H1 (cell line): ENCODE measurements at regions not wholly inside any gene's neighbourhood (a gene's known extent, or its start where the extent isn't known, plus 50 kb on each side); places are given as distances from the start of the nearest gene placed in this dataset.

Experiments
- CTCF ChIA-PET: fragments of 300-600 bp; sonication (Branson Sonifier 250); formaldehyde crosslinking; loops from one replicate; lab custom pipeline; 2021; ENCODE audit not compliant: partially characterized antibody; lab: Charles Lee
- POLR2A ChIA-PET: fragments of 300-600 bp; sonication (Branson Sonifier 250); formaldehyde crosslinking; loops from one replicate; lab custom pipeline; 2021; ENCODE audit warnings: inconsistent platforms; ENCODE audit not compliant: partially characterized antibody; lab: Charles Lee
- DNase-seq, 2 experiments: peaks; one replicate each; pipeline versions ENCODE4 v3.0.0 to v3.0.0-alpha.2; 2010 to 2022; ENCODE audit warnings: low spot score in 2 of 2, low read depth in 1 of 2, mixed read lengths in 1 of 2
- FAIRE-seq: peaks from 2 replicates; lab custom pipeline; 2011; peaks lifted over from hg19 to GRCh38; lab: Jason Lieb, UNC
- H2AFZ ChIP-seq: 2 replicates; pipeline ENCODE4 v1.8.1; 2012; ENCODE audit warnings: low read length, inconsistent platforms
- H2AK5ac ChIP-seq: 2 replicates; pipeline ENCODE4 v1.6.1; 2013; ENCODE audit warnings: low read depth, low read length
- H2BK120ac ChIP-seq: replicated peaks from 2 replicates; pipeline ENCODE3; 2013; ENCODE audit warnings: low read depth, low read length, inconsistent platforms
- H2BK12ac ChIP-seq: 2 replicates; pipeline ENCODE4 v1.6.1; 2013; ENCODE audit warnings: low read depth, low read length
- H2BK15ac ChIP-seq: 2 replicates; pipeline ENCODE4 v1.6.1; 2013; ENCODE audit warnings: low read length
- H2BK20ac ChIP-seq: 2 replicates; pipeline ENCODE4 v1.6.1; 2013; ENCODE audit warnings: low read length
- H2BK5ac ChIP-seq: 2 replicates; pipeline ENCODE4 v1.6.1; 2013; ENCODE audit warnings: low read depth, low read length
- H3K14ac ChIP-seq: 2 replicates; pipeline ENCODE4 v1.6.1; 2013; ENCODE audit warnings: inconsistent platforms; ENCODE audit not compliant: insufficient read length
- H3K18ac ChIP-seq: 2 replicates; pipeline ENCODE4 v1.6.1; 2013; ENCODE audit warnings: low read length; ENCODE audit errors: extremely low read depth
- H3K23ac ChIP-seq: 2 replicates; pipeline ENCODE4 v1.6.1; 2013; ENCODE audit warnings: inconsistent platforms; ENCODE audit not compliant: insufficient read length
- H3K23me2 ChIP-seq: 2 replicates; pipeline ENCODE4 v1.6.1; 2013; ENCODE audit warnings: low read depth, low read length
- H3K27ac ChIP-seq: 2 replicates; pipeline ENCODE4 v1.6.1; 2011; ENCODE audit warnings: low read depth, low read length, inconsistent platforms
- H3K27me3 ChIP-seq, 4 experiments: replicated peaks in 1 of 4; 1 replicate in 1 of 4; 2 replicates in 3 of 4; pipeline versions ENCODE4 v1.6.1 to v1.8.1; 2011 to 2013; ENCODE audit warnings: low read length in 3 of 4, mild to moderate bottlenecking in 3 of 4, inconsistent platforms in 2 of 4, mixed read lengths in 2 of 4, moderate library complexity in 1 of 4; ENCODE audit not compliant: control insufficient read depth in 3 of 4, insufficient read depth in 3 of 4; ENCODE audit errors: extremely low read depth in 1 of 4
- H3K36me3 ChIP-seq, 4 experiments: 2 replicates each; pipeline versions ENCODE4 v1.6.1 to v1.8.1; 2011 to 2013; ENCODE audit warnings: mild to moderate bottlenecking in 4 of 4, low read length in 3 of 4, moderate library complexity in 2 of 4, control low read depth in 1 of 4, inconsistent platforms in 1 of 4; ENCODE audit not compliant: insufficient read depth in 4 of 4, control insufficient read depth in 2 of 4
- H3K4ac ChIP-seq: replicated peaks from 2 replicates; pipeline ENCODE3; 2013; ENCODE audit warnings: low read length, low read depth, mixed read lengths, inconsistent platforms; ENCODE audit not compliant: insufficient read length
- H3K4me1 ChIP-seq, 4 experiments: replicated peaks in 1 of 4; 1 replicate in 1 of 4; 2 replicates in 3 of 4; pipeline versions ENCODE4 v1.6.1 to v1.8.1; 2011 to 2013; ENCODE audit warnings: low read length in 3 of 4, inconsistent platforms in 2 of 4, mixed read lengths in 1 of 4; ENCODE audit not compliant: insufficient read depth in 4 of 4, control insufficient read depth in 3 of 4
- H3K4me2 ChIP-seq, 2 experiments: 2 replicates each; pipeline versions ENCODE4 v1.6.1 to v1.8.1; 2011 to 2013; ENCODE audit warnings: low read depth in 2 of 2, low read length in 2 of 2, control low read depth in 1 of 2, inconsistent platforms in 1 of 2, mild to moderate bottlenecking in 1 of 2; ENCODE audit not compliant: insufficient read depth in 1 of 2
- H3K4me3 ChIP-seq, 4 experiments: fragments of 200-600, 300-600 bp in 1 of 4; sonication (generic), shearing (Covaris generic), sonication (Bioruptor Twin) in 1 of 4; 2 replicates each; pipeline versions ENCODE4 v1.5.1 to v1.8.1; 2011 to 2016; ENCODE audit warnings: low read length in 4 of 4, low read depth in 3 of 4, control low read depth in 2 of 4, inconsistent platforms in 2 of 4, mild to moderate bottlenecking in 2 of 4, mixed read lengths in 1 of 4, moderate library complexity in 1 of 4; ENCODE audit not compliant: insufficient read depth in 2 of 4; ENCODE audit errors: extremely low read depth in 1 of 4
- H3K56ac ChIP-seq: replicated peaks from 2 replicates; pipeline ENCODE3; 2013; ENCODE audit warnings: low read depth, mild to moderate bottlenecking, mixed read lengths, low read length, inconsistent platforms; ENCODE audit not compliant: insufficient read length
- H3K79me1 ChIP-seq: 2 replicates; pipeline ENCODE4 v1.6.1; 2013; ENCODE audit warnings: low read depth, low read length, control low read depth
- H3K79me2 ChIP-seq, 2 experiments: 2 replicates each; pipeline versions ENCODE4 v1.6.1 to v1.8.1; 2012 to 2013; ENCODE audit warnings: low read length in 2 of 2, mild to moderate bottlenecking in 2 of 2, inconsistent platforms in 1 of 2; ENCODE audit not compliant: insufficient read depth in 2 of 2, control insufficient read depth in 1 of 2
- H3K9ac ChIP-seq, 4 experiments: replicated peaks in 1 of 4; 1 replicate in 1 of 4; 2 replicates in 3 of 4; pipeline versions ENCODE4 v1.6.1 to v1.8.1; 2011 to 2013; ENCODE audit warnings: low read depth in 3 of 4, low read length in 3 of 4, control low read depth in 2 of 4, mild to moderate bottlenecking in 2 of 4, moderate library complexity in 2 of 4, inconsistent platforms in 1 of 4; ENCODE audit errors: extremely low read depth in 1 of 4
- H3K9me3 ChIP-seq, 2 experiments: 2 replicates each; pipeline versions ENCODE4 v1.6.1 to v1.8.1; 2012 to 2013; ENCODE audit warnings: mild to moderate bottlenecking in 2 of 2, moderate library complexity in 2 of 2, control low read depth in 1 of 2, inconsistent platforms in 1 of 2, low read depth in 1 of 2, low read length in 1 of 2, mixed read lengths in 1 of 2; ENCODE audit not compliant: insufficient read depth in 2 of 2
- H4K20me1 ChIP-seq, 2 experiments: replicated peaks in 1 of 2; 2 replicates each; pipeline versions ENCODE3 to v1.8.1; 2011 to 2013; ENCODE audit warnings: inconsistent platforms in 2 of 2, low read length in 2 of 2, mild to moderate bottlenecking in 1 of 2; ENCODE audit not compliant: insufficient read depth in 2 of 2, control insufficient read depth in 1 of 2
- H4K5ac ChIP-seq: 2 replicates; pipeline ENCODE4 v1.6.1; 2013; ENCODE audit warnings: low read length, low read depth, mixed read lengths, inconsistent platforms; ENCODE audit not compliant: insufficient read length
- H4K8ac ChIP-seq: 2 replicates; pipeline ENCODE4 v1.8.0; 2013; ENCODE audit warnings: mild to moderate bottlenecking, moderate library complexity, low read length, inconsistent platforms; ENCODE audit not compliant: insufficient read depth; ENCODE audit errors: extremely low read depth
- H4K91ac ChIP-seq: replicated peaks from 2 replicates; pipeline ENCODE3; 2013; ENCODE audit warnings: low read length, mixed read lengths, inconsistent platforms; ENCODE audit not compliant: insufficient read length
- EZH2 ChIP-seq: fragments of 200-600 bp; sonication (generic); IDR thresholded peaks from 2 replicates; pipeline ENCODE4 v1.7.1; 2012; ENCODE audit warnings: low read depth, mild to moderate bottlenecking, moderate library complexity, low read length, inconsistent platforms; ENCODE audit not compliant: severe bottlenecking
- SIRT6 ChIP-seq: IDR thresholded peaks from one replicate; pipeline ENCODE4 v1.7.1; 2012; ENCODE audit warnings: low read length, inconsistent platforms
- WGBS, 2 experiments: shearing (Covaris generic) in 1 of 2; methylation state at CpG; one replicate each; pipeline versions ENCODE4 v1.1.6 to v1.1.7; 2013 to 2015; ENCODE audit warnings: low lambda C conversion rate in 2 of 2, mixed read lengths in 2 of 2, inconsistent platforms in 1 of 2, low coverage in 1 of 2, missing lambda C conversion rate in 1 of 2; ENCODE audit not compliant: insufficient replicate concordance in 2 of 2, insufficient coverage in 1 of 2, insufficient read length in 1 of 2; ENCODE audit errors: extremely low coverage in 1 of 2, missing lambda C conversion rate in 1 of 2; 5-methylcytosine and 5-hydroxymethylcytosine counted together

- Histone ChIP-seq H2AK5ac (no peak overlapping the region), H2BK15ac (no peak overlapping the region), H3K4me2 (no peak overlapping the region), H2BK12ac (no peak overlapping the region), H3K27ac (no peak overlapping the region), H4K8ac (no peak overlapping the region), H3K79me2 (no peaks in the 10 kb centered on the region), H3K23ac (no peak overlapping the region), H3K4me1 (peaks cover 0 to 2% (median 0%) of the 10 kb centered on the region in 4 experiments; a peak in 1 of 7 replicates), H3K23me2 (no peaks in the 10 kb centered on the region), H3K4me3 (no peak overlapping the region), H3K79me1 (no peaks in the 10 kb centered on the region), H3K9ac (no peak overlapping the region), H2BK120ac (no peak overlapping the region), H2BK5ac (no peak overlapping the region), H2AFZ (no peak overlapping the region), H4K91ac (no peak overlapping the region), H4K20me1 (no peaks in the 10 kb centered on the region), H4K5ac (no peak overlapping the region), H3K27me3 (no peaks in the 10 kb centered on the region; a peak in 1 of 7 replicates), H2BK20ac (no peak overlapping the region), H3K36me3 (no peaks in the 10 kb centered on the region), H3K56ac (no peak overlapping the region), H3K18ac (no peak overlapping the region), H3K14ac (no peak overlapping the region), H3K4ac (no peak overlapping the region), H3K9me3 (no peaks in the 10 kb centered on the region)
- WGBS, 2 experiments = 77% methylated on average over 8 of the region's 8 CpGs; no CpG with 5 or more reads in 1 of the 2 experiments
- FAIRE-seq (no peak), DNase-seq (peak in 1 of 2 experiments; percentile 48)
- ChIA-PET CTCF (interaction anchor here (0.6 to 2.2 kb wide), 22 partner anchors 9 to 571 kb away, joined by 3 to 20 read pairs (median 3); no protein-coding TSS in a partner anchor), POLR2A (no interaction called here)
- no peak for TF ChIP-seq EZH2
- TF ChIP-seq SIRT6 = no peak
Observed at GRCh38 chr4:156378033-156378665, 424.5 kb upstream of the CTSO start.
